ENCODE measurements at regions not wholly inside any gene's neighbourhood (a gene's known extent, or its start where the extent isn't known, plus 50 kb on each side); places are given as distances from the start of the nearest gene placed in this dataset.

DNA sequence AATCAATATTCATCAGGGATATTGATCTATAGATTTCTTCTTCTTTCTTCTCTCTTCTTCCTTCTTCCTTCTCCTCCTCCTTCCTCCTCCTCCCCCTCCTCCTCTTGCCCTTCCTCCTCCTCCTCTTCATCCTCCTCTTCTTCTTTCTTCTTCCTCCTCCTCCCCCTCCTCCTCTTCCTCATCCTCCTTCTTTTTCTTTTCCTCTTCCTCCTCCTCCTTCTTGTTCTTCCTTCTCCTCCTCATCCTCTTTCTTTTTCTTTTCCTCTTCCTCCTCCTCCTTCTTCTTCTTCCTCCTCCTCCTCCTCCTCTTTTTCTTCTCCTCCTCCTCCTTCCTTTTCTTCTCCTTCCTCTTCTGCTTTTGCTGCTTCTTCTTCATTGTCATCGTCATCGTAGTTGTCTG is 52.4 kb upstream of the SERINC1 start:
- DNase-seq (ENCODE audit: low read depth) = no peak

DNA sequence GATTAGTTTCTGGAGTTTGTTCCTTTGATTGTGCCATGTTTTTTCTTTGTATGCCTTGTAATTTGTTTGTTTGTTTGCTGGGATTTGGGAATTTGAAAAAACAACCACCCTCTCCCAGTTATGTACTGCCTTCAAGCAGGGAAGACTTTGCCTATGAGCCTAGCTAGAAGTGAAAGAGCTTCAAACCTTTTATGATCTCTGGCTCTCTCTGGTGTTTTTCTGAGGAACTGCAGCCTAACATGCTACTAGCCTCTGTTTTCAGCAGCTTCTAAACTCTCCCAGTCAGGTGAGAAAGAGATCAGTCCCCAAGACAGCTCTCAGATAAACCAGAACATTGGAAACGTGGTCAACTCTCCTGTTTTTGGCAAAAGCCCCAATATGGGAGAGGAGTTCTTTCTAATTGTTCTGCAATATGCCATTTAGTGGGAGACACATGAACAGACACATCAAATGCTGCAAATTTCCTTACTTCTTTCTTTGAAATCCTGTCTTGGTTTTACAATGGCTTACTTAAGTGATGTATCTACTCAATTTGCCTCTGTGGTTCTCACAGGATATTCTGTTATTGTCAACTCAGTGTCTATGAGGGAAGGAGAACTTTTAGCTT is 58.9 kb upstream of the SERINC1 start:
- DNase-seq (ENCODE audit: low read depth) = peak; percentile 40

DNA sequence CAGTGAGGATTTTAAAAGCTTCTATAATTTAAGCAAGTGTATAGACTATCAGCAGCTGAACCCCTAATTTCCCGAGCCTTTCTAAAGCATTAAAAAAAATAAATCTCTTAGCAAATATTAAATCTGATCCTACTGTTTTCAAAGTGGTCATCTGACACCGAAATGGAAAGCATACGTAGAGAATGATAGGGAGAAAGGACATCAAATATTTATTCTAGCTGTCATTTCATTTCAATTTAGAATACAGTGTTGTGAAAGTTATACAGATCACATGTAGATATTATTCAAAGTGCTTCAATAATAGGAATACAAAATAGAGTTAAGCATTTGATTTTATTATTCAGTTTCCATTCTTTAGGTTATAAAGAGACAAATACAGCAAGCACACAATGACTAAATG is 61.9 kb upstream of the PKIB start:
- no peak for DNase-seq (ENCODE audit: low read depth)

DNA sequence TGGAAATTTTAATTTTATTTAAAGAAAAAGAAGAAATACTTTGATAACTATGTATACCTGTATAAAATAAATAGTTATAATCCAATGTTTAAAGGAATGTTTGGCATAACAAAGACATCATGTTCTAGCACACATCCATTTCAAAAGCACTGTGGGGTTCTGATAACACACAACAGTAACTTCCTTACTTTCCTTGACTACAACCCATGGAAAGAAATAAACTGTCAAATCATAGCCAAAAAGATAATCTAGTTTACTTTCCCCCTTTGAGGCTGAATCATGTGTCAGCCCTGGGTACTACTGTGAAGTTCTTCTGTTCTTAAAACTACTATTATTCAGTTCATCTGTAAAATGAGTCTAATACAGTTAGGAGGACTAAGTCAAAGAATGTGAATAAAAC is 61.4 kb upstream of the PKIB start:
- no peak for DNase-seq (ENCODE audit: low read depth)

DNA sequence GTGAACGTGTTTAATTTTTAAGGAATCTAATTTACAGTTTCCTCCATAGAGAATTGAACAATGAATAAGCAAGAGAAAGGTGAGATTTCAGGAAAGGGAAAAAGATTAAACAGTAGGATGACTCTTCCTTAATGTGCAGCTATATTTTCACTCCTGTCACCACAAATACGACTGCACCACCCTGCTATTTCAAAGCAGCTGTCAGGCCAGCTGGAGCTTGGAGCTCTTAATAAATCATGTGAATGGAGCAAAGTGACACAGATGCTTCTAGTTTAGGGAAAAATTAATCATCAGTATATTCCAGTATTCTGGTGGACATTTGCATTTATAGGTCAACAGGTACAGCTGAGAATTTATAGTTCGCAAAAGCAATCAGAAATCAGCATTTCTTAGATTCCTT is 56.5 kb upstream of the PKIB start:
- DNase-seq (ENCODE audit: low read depth) = no peak

DNA sequence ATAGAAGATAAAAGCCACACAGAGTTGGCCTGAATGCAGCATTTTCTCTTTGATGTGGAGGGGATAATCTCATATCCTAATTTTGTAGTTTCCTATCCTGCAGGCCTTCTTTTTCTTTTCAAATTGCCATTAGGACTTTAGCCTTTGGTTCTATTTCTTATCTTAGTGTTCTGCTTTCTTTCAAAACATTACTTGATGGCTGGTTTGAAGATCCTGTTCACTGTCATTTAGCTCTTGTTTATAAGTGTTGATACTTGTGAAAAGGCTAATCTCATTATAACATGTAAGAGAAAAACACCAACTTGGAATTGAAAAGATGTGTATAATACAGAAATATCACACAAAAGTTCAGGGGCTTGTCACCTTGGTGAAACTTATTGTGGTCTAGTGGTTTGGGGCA is 54.6 kb upstream of the PKIB start:
- no peak for DNase-seq (ENCODE audit: low read depth)

DNA sequence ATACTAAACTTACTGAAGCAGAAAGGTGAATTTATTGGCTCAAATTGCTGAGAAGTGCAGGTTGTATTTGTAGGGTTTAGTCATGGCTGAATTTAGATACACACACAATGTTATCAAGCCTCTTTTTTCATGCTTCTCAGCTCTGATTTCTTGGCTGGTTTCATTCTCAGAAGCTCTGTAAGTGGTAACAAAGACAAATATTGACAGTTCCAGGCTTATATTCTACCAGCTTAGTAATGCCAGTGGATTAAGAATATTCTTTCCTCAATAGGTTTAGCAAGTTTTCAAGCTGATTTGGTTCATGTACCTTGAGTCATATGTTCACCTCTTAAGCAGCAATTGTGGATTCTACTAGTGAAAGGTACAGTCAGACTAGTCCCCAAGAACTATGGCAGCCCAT is 52.1 kb upstream of the PKIB start:
- DNase-seq (ENCODE audit: low read depth) = no peak
